WTC11 (cell line): ENCODE measurements at regions not wholly inside any gene's neighbourhood (a gene's known extent, or its start where the extent isn't known, plus 50 kb on each side); places are given as distances from the start of the nearest gene placed in this dataset.

ENCODE experiments used
- ATAC-seq: fragments of 200-7000 bp; cut with Tn5 transposase; 2 replicates; pipeline ENCODE4 v1.10.0; 2021; ENCODE audit warnings: mild to moderate bottlenecking, moderate library complexity
- CTCF ChIA-PET: fragments of 300-600 bp; sonication (Branson Sonifier 250); formaldehyde crosslinking; loops from one replicate; lab custom pipeline; 2021; ENCODE audit warnings: antibody characterized with exemption; lab: Charles Lee
- POLR2A ChIA-PET: fragments of 350-600 bp; sonication (Branson Sonifier 250); formaldehyde crosslinking; loops from one replicate; lab custom pipeline; 2021; ENCODE audit warnings: antibody characterized with exemption; lab: Charles Lee
- DNase-seq: peaks from one replicate; pipeline ENCODE4 v3.0.0; 2021; ENCODE audit warnings: low spot score
- H3K27ac Mint-ChIP-seq: 2 replicates; pipeline ENCODE4 v1.8.0; 2021; ENCODE audit warnings: mixed read lengths
- H3K27me3 Mint-ChIP-seq: 2 replicates; pipeline ENCODE4 v1.8.0; 2021; ENCODE audit warnings: low read depth, mild to moderate bottlenecking, moderate library complexity, mixed read lengths
- H3K36me3 Mint-ChIP-seq: 2 replicates; pipeline ENCODE4 v1.8.0; 2021; ENCODE audit warnings: mixed read lengths
- H3K4me1 Mint-ChIP-seq: 2 replicates; pipeline ENCODE4 v1.8.0; 2022; ENCODE audit warnings: mixed read lengths
- H3K4me3 Mint-ChIP-seq: 2 replicates; pipeline ENCODE4 v1.8.0; 2021; ENCODE audit warnings: mild to moderate bottlenecking, moderate library complexity, mixed read lengths
- H3K9me3 Mint-ChIP-seq: 2 replicates; pipeline ENCODE4 v1.8.0; 2021; ENCODE audit warnings: mixed read lengths
- ETV6 ChIP-seq: sonication (generic); formaldehyde crosslinking; IDR thresholded peaks from 2 replicates; pipeline ENCODE4 v1.8.1; 2022; ENCODE audit warnings: mild to moderate bottlenecking, missing genetic modification reagents
- FOXK1 ChIP-seq: sonication (generic); formaldehyde crosslinking; IDR thresholded peaks from 2 replicates; pipeline ENCODE4 v1.8.0; 2022; ENCODE audit warnings: mild to moderate bottlenecking, moderate library complexity, missing genetic modification reagents
- GRHL2 ChIP-seq: fragments of 250-450 bp; sonication (Bioruptor Pico); IDR thresholded peaks from 2 replicates; pipeline ENCODE4 v1.8.0; 2022; ENCODE audit warnings: mild to moderate bottlenecking, moderate library complexity; ENCODE audit not compliant: insufficient replicate concordance, severe bottlenecking
- HMGA2 ChIP-seq: fragments of 250-450 bp; sonication (Bioruptor Pico); IDR thresholded peaks from 2 replicates; pipeline ENCODE4 v1.4.0; 2021; ENCODE audit warnings: mild to moderate bottlenecking, moderate library complexity
- JAZF1 ChIP-seq: fragments of 250-450 bp; sonication (Bioruptor Pico); IDR thresholded peaks from 2 replicates; pipeline ENCODE4 v1.9.0; 2021; ENCODE audit warnings: moderate library complexity, mild to moderate bottlenecking, inconsistent platforms
- JUN ChIP-seq: sonication (generic); formaldehyde crosslinking; IDR thresholded peaks from 2 replicates; pipeline ENCODE4 v1.8.0; 2023; ENCODE audit warnings: mild to moderate bottlenecking, missing genetic modification reagents
- OVOL2 ChIP-seq: fragments of 250-450 bp; sonication (Bioruptor Pico); IDR thresholded peaks from 2 replicates; pipeline ENCODE4 v1.9.0; 2021; ENCODE audit warnings: mild to moderate bottlenecking, borderline replicate concordance
- PRRX2 ChIP-seq: fragments of 250-450 bp; sonication (Bioruptor Pico); IDR thresholded peaks from 2 replicates; pipeline ENCODE4 v1.8.0; 2021; ENCODE audit warnings: mild to moderate bottlenecking
- RELA ChIP-seq: sonication (generic); formaldehyde crosslinking; IDR thresholded peaks from 2 replicates; pipeline ENCODE4 v1.8.1; 2022; ENCODE audit warnings: missing genetic modification reagents, mild to moderate bottlenecking, borderline replicate concordance
- ZNF263 ChIP-seq: sonication (generic); formaldehyde crosslinking; IDR thresholded peaks from 2 replicates; pipeline ENCODE4 v1.8.1; 2022; ENCODE audit warnings: low read depth, mild to moderate bottlenecking, moderate library complexity, missing genetic modification reagents
- ZNF671 ChIP-seq: fragments of 250-450 bp; sonication (Bioruptor Pico); IDR thresholded peaks from 2 replicates; pipeline ENCODE4 v1.8.0; 2021; ENCODE audit warnings: mild to moderate bottlenecking
- TF ChIP-seq, protein P1 (sequence below): sonication (generic); formaldehyde crosslinking; IDR thresholded peaks from 2 replicates; pipeline ENCODE4 v1.8.0; 2023; ENCODE audit warnings: missing genetic modification reagents, mild to moderate bottlenecking, borderline replicate concordance
- TF ChIP-seq, protein P2 (sequence below): fragments of 250-450 bp; sonication (Bioruptor Pico); IDR thresholded peaks from 2 replicates; pipeline ENCODE4 v1.9.0; 2021; ENCODE audit warnings: moderate library complexity, mild to moderate bottlenecking, inconsistent platforms, borderline replicate concordance
- TF ChIP-seq, protein P3 (sequence below): sonication (generic); formaldehyde crosslinking; IDR thresholded peaks from 2 replicates; pipeline ENCODE4 v1.8.0; 2022; ENCODE audit warnings: missing genetic modification reagents
- TF ChIP-seq, protein P4 (sequence below): sonication (generic); formaldehyde crosslinking; IDR thresholded peaks from 2 replicates; pipeline ENCODE4 v1.8.1; 2022; ENCODE audit warnings: low read depth, mild to moderate bottlenecking, moderate library complexity, missing genetic modification reagents, borderline replicate concordance
- TF ChIP-seq, protein P5 (sequence below): sonication (generic); formaldehyde crosslinking; IDR thresholded peaks from 2 replicates; pipeline ENCODE4 v1.8.1; 2022; ENCODE audit warnings: mild to moderate bottlenecking, moderate library complexity, missing genetic modification reagents
- TF ChIP-seq, protein P6 (sequence below): sonication (generic); formaldehyde crosslinking; IDR thresholded peaks from 2 replicates; pipeline ENCODE4 v1.8.0; 2022; ENCODE audit warnings: mild to moderate bottlenecking, missing genetic modification reagents
- TF ChIP-seq, protein P7 (sequence below): sonication (generic); formaldehyde crosslinking; IDR thresholded peaks from 2 replicates; pipeline ENCODE4 v1.8.1; 2023; ENCODE audit warnings: mild to moderate bottlenecking, missing genetic modification reagents

DNA sequence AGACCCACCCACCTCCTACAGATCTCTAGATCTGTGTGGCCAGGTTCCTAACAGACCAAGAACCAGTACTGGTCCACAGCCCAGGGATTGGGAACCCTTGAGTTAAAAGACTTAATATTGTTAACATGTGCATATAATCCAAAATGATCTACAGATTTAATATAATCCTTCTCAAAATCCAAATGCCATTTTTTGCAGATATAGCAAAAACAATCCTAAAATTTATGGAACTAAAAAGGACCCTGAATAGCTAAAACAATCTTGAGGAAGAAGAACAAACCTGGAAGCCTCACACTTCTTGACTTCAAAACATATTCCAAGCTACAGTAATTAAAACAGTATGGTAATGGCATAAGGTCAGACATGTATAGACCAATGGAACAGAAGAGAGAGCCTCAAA lies 206.9 kb upstream of the SIX2 start (continued):
- TF ChIP-seq, protein P1, sequence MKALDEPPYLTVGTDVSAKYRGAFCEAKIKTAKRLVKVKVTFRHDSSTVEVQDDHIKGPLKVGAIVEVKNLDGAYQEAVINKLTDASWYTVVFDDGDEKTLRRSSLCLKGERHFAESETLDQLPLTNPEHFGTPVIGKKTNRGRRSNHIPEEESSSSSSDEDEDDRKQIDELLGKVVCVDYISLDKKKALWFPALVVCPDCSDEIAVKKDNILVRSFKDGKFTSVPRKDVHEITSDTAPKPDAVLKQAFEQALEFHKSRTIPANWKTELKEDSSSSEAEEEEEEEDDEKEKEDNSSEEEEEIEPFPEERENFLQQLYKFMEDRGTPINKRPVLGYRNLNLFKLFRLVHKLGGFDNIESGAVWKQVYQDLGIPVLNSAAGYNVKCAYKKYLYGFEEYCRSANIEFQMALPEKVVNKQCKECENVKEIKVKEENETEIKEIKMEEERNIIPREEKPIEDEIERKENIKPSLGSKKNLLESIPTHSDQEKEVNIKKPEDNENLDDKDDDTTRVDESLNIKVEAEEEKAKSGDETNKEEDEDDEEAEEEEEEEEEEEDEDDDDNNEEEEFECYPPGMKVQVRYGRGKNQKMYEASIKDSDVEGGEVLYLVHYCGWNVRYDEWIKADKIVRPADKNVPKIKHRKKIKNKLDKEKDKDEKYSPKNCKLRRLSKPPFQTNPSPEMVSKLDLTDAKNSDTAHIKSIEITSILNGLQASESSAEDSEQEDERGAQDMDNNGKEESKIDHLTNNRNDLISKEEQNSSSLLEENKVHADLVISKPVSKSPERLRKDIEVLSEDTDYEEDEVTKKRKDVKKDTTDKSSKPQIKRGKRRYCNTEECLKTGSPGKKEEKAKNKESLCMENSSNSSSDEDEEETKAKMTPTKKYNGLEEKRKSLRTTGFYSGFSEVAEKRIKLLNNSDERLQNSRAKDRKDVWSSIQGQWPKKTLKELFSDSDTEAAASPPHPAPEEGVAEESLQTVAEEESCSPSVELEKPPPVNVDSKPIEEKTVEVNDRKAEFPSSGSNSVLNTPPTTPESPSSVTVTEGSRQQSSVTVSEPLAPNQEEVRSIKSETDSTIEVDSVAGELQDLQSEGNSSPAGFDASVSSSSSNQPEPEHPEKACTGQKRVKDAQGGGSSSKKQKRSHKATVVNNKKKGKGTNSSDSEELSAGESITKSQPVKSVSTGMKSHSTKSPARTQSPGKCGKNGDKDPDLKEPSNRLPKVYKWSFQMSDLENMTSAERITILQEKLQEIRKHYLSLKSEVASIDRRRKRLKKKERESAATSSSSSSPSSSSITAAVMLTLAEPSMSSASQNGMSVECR, result no peak
- TF ChIP-seq, protein P2, sequence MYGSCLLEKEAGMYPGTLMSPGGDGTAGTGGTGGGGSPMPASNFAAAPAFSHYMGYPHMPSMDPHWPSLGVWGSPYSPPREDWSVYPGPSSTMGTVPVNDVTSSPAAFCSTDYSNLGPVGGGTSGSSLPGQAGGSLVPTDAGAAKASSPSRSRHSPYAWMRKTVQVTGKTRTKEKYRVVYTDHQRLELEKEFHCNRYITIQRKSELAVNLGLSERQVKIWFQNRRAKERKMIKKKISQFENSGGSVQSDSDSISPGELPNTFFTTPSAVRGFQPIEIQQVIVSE (CRISPR knock-in tag), result no peak
- TF ChIP-seq JUN (CRISPR knock-in tag) (no peak), OVOL2 (CRISPR knock-in tag) (no peak), ZNF263 (CRISPR knock-in tag) (no peak), FOXK1 (no peak), ETV6 (CRISPR knock-in tag) (no peak), PRRX2 (CRISPR knock-in tag) (no peak), HMGA2 (CRISPR knock-in tag) (no peak), GRHL2 (CRISPR knock-in tag) (no peak), JAZF1 (CRISPR knock-in tag) (no peak), RELA (CRISPR knock-in tag) (no peak)
- TF ChIP-seq, protein P3, sequence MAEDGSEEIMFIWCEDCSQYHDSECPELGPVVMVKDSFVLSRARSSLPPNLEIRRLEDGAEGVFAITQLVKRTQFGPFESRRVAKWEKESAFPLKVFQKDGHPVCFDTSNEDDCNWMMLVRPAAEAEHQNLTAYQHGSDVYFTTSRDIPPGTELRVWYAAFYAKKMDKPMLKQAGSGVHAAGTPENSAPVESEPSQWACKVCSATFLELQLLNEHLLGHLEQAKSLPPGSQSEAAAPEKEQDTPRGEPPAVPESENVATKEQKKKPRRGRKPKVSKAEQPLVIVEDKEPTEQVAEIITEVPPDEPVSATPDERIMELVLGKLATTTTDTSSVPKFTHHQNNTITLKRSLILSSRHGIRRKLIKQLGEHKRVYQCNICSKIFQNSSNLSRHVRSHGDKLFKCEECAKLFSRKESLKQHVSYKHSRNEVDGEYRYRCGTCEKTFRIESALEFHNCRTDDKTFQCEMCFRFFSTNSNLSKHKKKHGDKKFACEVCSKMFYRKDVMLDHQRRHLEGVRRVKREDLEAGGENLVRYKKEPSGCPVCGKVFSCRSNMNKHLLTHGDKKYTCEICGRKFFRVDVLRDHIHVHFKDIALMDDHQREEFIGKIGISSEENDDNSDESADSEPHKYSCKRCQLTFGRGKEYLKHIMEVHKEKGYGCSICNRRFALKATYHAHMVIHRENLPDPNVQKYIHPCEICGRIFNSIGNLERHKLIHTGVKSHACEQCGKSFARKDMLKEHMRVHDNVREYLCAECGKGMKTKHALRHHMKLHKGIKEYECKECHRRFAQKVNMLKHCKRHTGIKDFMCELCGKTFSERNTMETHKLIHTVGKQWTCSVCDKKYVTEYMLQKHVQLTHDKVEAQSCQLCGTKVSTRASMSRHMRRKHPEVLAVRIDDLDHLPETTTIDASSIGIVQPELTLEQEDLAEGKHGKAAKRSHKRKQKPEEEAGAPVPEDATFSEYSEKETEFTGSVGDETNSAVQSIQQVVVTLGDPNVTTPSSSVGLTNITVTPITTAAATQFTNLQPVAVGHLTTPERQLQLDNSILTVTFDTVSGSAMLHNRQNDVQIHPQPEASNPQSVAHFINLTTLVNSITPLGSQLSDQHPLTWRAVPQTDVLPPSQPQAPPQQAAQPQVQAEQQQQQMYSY, result no peak
- TF ChIP-seq, protein P4, sequence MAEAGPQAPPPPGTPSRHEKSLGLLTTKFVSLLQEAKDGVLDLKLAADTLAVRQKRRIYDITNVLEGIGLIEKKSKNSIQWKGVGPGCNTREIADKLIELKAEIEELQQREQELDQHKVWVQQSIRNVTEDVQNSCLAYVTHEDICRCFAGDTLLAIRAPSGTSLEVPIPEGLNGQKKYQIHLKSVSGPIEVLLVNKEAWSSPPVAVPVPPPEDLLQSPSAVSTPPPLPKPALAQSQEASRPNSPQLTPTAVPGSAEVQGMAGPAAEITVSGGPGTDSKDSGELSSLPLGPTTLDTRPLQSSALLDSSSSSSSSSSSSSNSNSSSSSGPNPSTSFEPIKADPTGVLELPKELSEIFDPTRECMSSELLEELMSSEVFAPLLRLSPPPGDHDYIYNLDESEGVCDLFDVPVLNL (CRISPR knock-in tag), result no peak
- TF ChIP-seq, protein P5, sequence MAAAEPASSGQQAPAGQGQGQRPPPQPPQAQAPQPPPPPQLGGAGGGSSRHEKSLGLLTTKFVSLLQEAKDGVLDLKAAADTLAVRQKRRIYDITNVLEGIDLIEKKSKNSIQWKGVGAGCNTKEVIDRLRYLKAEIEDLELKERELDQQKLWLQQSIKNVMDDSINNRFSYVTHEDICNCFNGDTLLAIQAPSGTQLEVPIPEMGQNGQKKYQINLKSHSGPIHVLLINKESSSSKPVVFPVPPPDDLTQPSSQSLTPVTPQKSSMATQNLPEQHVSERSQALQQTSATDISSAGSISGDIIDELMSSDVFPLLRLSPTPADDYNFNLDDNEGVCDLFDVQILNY (CRISPR knock-in tag), result no peak
- TF ChIP-seq, protein P6, sequence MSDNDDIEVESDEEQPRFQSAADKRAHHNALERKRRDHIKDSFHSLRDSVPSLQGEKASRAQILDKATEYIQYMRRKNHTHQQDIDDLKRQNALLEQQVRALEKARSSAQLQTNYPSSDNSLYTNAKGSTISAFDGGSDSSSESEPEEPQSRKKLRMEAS (CRISPR knock-in tag), result no peak
- TF ChIP-seq, all 79 proteins: peak for 0

DNA sequence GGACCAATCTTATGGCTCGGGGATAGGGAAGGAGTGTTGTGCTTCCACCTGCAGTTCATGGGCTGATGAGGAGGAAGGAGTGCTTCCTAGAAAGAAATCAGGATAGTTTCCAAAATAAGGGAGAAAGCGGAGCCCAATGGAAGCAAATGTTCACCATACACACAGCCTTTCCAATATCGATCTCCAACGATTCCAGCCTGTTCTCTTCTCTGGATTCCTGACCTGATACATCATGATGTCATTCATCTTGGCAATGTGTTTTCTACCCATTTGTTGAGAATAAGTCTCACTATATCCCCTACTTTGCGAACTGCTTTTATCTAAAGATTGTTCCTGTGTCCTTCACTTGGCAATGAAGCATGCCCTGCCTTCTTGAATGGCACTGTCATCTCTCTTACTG lies 205.3 kb upstream of the SIX2 start:
- no peak for DNase-seq
- ATAC-seq, result no peak
- ChIA-PET CTCF (no interaction called here), POLR2A (no interaction called here)
- H3K4me3 Mint-ChIP-seq, result no peak overlapping the region
- H3K36me3 Mint-ChIP-seq, result no peaks in the 10 kb centered on the region
- H3K4me1 Mint-ChIP-seq, result peaks cover 10% of the 10 kb centered on the region
- peaks cover 10% of the 10 kb centered on the region for H3K9me3 Mint-ChIP-seq
- H3K27ac Mint-ChIP-seq, result no peak overlapping the region
- no peaks in the 10 kb centered on the region for H3K27me3 Mint-ChIP-seq
- TF ChIP-seq, protein P3, result no peak
- TF ChIP-seq, protein P7, sequence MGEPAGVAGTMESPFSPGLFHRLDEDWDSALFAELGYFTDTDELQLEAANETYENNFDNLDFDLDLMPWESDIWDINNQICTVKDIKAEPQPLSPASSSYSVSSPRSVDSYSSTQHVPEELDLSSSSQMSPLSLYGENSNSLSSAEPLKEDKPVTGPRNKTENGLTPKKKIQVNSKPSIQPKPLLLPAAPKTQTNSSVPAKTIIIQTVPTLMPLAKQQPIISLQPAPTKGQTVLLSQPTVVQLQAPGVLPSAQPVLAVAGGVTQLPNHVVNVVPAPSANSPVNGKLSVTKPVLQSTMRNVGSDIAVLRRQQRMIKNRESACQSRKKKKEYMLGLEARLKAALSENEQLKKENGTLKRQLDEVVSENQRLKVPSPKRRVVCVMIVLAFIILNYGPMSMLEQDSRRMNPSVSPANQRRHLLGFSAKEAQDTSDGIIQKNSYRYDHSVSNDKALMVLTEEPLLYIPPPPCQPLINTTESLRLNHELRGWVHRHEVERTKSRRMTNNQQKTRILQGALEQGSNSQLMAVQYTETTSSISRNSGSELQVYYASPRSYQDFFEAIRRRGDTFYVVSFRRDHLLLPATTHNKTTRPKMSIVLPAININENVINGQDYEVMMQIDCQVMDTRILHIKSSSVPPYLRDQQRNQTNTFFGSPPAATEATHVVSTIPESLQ (CRISPR knock-in tag), result no peak
- no peak for TF ChIP-seq ZNF671
